HL-60 (cell line): ENCODE measurements at regions not wholly inside any gene's neighbourhood (a gene's known extent, or its start where the extent isn't known, plus 50 kb on each side); places are given as distances from the start of the nearest gene placed in this dataset.

ENCODE experiments used
- CTCF ChIP-seq: IDR thresholded peaks from one replicate; pipeline ENCODE4 v1.5.1; 2011; ENCODE audit warnings: low read length, control low read depth, inconsistent platforms; ENCODE audit not compliant: insufficient read depth
- GABPA ChIP-seq: IDR thresholded peaks from 2 replicates; pipeline ENCODE4 v1.6.1; 2012; ENCODE audit warnings: low read depth
- POLR2AphosphoS5 ChIP-seq: IDR thresholded peaks from 2 replicates; pipeline ENCODE4 v1.6.1; 2012; ENCODE audit warnings: low read depth
- REST ChIP-seq: IDR thresholded peaks from 2 replicates; pipeline ENCODE4 v1.6.1; 2012; ENCODE audit warnings: low read depth; ENCODE audit not compliant: insufficient replicate concordance
- SPI1 ChIP-seq: IDR thresholded peaks from 2 replicates; pipeline ENCODE4 v1.6.1; 2012; ENCODE audit warnings: low read depth, mild to moderate bottlenecking, borderline replicate concordance

GRCh38 chr7:125390981-125391380 is 461.4 kb upstream of the POT1 start:
- TF ChIP-seq CTCF: no peak
- TF ChIP-seq GABPA: no peak
- TF ChIP-seq REST: no peak
- TF ChIP-seq POLR2AphosphoS5: no peak
- no peak for TF ChIP-seq SPI1
